ENCODE measurements at regions not wholly inside any gene's neighbourhood (a gene's known extent, or its start where the extent isn't known, plus 50 kb on each side); places are given as distances from the start of the nearest gene placed in this dataset.

GRCh38 chr9:16316911-16317817 is 553.3 kb downstream of the BNC2 start:
- no peaks in the 10 kb centered on the region for H3K79me2 ChIP-seq (ENCODE audit: insufficient read depth, low read depth)
- H2AFZ ChIP-seq (ENCODE audit: low read depth) = no peak overlapping the region
- H3K9ac ChIP-seq = no peak overlapping the region
- no peaks in the 10 kb centered on the region for H3K27me3 ChIP-seq (ENCODE audit: insufficient read depth, low read depth)
- H3K4me3 ChIP-seq (IDR thresholded peaks at IDR 0.05; ENCODE audit: insufficient read depth, low read depth, low read length) = no peak overlapping the region
- H3K4me2 ChIP-seq = no peak overlapping the region
- no peak for TF ChIP-seq CTCF (conservative IDR thresholded peaks at IDR 0.05; ENCODE audit: low read depth, low read length)
- no peaks in the 10 kb centered on the region for H3K36me3 ChIP-seq (ENCODE audit: insufficient read depth)
- H4K20me1 ChIP-seq (ENCODE audit: insufficient read depth) = no peaks in the 10 kb centered on the region
- no peaks in the 10 kb centered on the region for H3K4me1 ChIP-seq (ENCODE audit: low read depth, poor library complexity, severe bottlenecking)
- H3K27ac ChIP-seq = no peak overlapping the region

- no peaks in the 10 kb centered on the region for H3K4me1 ChIP-seq (ENCODE audit: low read depth, poor library complexity, severe bottlenecking)
- H2AFZ ChIP-seq (ENCODE audit: low read depth) = no peak overlapping the region
- no peaks in the 10 kb centered on the region for H3K79me2 ChIP-seq (ENCODE audit: insufficient read depth, low read depth)
- H4K20me1 ChIP-seq (ENCODE audit: insufficient read depth) = no peaks in the 10 kb centered on the region
- no peak overlapping the region for H3K4me2 ChIP-seq
- H3K36me3 ChIP-seq (ENCODE audit: insufficient read depth) = no peaks in the 10 kb centered on the region
- no peak for TF ChIP-seq CTCF (conservative IDR thresholded peaks at IDR 0.05; ENCODE audit: low read depth, low read length)
- H3K9ac ChIP-seq = no peak overlapping the region
- no peak overlapping the region for H3K4me3 ChIP-seq (IDR thresholded peaks at IDR 0.05; ENCODE audit: insufficient read depth, low read depth, low read length)
- H3K27me3 ChIP-seq (ENCODE audit: insufficient read depth, low read depth) = no peaks in the 10 kb centered on the region
- H3K27ac ChIP-seq = no peak overlapping the region
These were observed 551.9 kb downstream of the BNC2 start for GRCh38 chr9:16318516-16319060.

DNA sequence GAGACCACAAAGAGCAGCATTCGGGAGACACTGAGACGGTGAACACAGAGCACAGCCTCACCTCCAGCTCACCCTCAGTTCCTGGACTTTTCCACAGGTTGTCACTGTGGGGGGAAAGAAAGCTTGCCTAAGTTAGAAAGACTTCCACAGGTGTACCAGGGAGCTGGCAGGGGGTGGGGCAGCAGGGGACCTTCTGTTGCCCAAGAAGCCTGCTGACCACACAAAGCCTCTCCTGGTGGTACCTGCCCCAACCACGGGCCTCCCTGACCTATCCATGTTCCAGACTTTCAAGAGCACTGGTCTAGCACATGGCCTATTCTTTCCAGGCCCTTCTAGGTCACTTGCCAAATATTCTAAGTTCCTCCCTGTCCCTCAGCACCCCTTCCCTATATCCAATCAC is 550.8 kb downstream of the BNC2 start:
- H3K79me2 ChIP-seq (ENCODE audit: insufficient read depth, low read depth) = no peaks in the 10 kb centered on the region
- H3K4me3 ChIP-seq (IDR thresholded peaks at IDR 0.05; ENCODE audit: insufficient read depth, low read depth, low read length) = no peak overlapping the region
- H3K4me2 ChIP-seq = no peak overlapping the region

GRCh38 chr9:16320338-16320902 is 550.0 kb downstream of the BNC2 start:
- Histone ChIP-seq H3K9ac (no peak overlapping the region), H3K4me3 (IDR thresholded peaks at IDR 0.05; ENCODE audit: insufficient read depth, low read depth, low read length) (no peak overlapping the region), H2AFZ (ENCODE audit: low read depth) (no peak overlapping the region), H3K4me1 (ENCODE audit: low read depth, poor library complexity, severe bottlenecking) (no peaks in the 10 kb centered on the region), H3K27ac (no peak overlapping the region), H3K4me2 (no peak overlapping the region), H3K79me2 (ENCODE audit: insufficient read depth, low read depth) (no peaks in the 10 kb centered on the region), H3K36me3 (ENCODE audit: insufficient read depth) (no peaks in the 10 kb centered on the region), H4K20me1 (ENCODE audit: insufficient read depth) (no peaks in the 10 kb centered on the region), H3K27me3 (ENCODE audit: insufficient read depth, low read depth) (no peaks in the 10 kb centered on the region)
- TF ChIP-seq CTCF (conservative IDR thresholded peaks at IDR 0.05; ENCODE audit: low read depth, low read length) = no peak

More for the DNA sequence above, 550.8 kb downstream of the BNC2 start:
- Histone ChIP-seq H3K4me1 (ENCODE audit: low read depth, poor library complexity, severe bottlenecking) (no peaks in the 10 kb centered on the region), H3K9ac (no peak overlapping the region), H3K27ac (no peak overlapping the region), H3K36me3 (ENCODE audit: insufficient read depth) (no peaks in the 10 kb centered on the region), H3K27me3 (ENCODE audit: insufficient read depth, low read depth) (no peaks in the 10 kb centered on the region), H2AFZ (ENCODE audit: low read depth) (no peak overlapping the region), H4K20me1 (ENCODE audit: insufficient read depth) (no peaks in the 10 kb centered on the region)
- TF ChIP-seq CTCF (conservative IDR thresholded peaks at IDR 0.05; ENCODE audit: low read depth, low read length) = no peak

Measured in KMS-11 (cell line).